ENCODE measurements at regions not wholly inside any gene's neighbourhood (a gene's known extent, or its start where the extent isn't known, plus 50 kb on each side); places are given as distances from the start of the nearest gene placed in this dataset.

DNA sequence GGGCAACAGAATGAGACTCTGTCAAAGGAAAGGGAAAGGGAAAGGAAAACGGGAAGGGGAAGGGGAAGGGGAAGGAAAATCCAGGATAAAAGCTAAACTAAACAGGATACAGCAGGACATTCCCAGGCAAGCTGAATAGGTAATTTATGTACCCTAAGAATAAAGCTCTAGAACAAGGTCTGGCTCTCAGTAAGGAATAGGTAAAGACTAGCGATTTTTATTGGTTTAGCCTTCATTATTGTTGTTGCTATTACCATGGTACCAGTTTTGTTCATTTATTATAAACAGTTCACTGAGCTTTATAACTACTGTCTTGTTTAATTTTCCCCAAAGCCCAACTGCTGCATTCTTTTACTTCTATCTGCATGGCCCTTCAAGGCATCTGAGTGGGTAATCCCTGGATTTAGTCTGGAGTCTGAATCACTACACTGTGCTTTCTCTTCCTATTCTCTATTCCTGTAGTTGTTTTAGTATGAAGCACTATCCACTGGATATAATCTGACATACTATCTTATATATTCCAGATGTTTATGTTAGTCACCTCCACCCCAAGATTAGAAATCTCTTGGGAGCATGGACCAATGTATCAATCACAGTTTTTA is 127.1 kb upstream of the TANK start:
- TF ChIP-seq, protein P1, sequence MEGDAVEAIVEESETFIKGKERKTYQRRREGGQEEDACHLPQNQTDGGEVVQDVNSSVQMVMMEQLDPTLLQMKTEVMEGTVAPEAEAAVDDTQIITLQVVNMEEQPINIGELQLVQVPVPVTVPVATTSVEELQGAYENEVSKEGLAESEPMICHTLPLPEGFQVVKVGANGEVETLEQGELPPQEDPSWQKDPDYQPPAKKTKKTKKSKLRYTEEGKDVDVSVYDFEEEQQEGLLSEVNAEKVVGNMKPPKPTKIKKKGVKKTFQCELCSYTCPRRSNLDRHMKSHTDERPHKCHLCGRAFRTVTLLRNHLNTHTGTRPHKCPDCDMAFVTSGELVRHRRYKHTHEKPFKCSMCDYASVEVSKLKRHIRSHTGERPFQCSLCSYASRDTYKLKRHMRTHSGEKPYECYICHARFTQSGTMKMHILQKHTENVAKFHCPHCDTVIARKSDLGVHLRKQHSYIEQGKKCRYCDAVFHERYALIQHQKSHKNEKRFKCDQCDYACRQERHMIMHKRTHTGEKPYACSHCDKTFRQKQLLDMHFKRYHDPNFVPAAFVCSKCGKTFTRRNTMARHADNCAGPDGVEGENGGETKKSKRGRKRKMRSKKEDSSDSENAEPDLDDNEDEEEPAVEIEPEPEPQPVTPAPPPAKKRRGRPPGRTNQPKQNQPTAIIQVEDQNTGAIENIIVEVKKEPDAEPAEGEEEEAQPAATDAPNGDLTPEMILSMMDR (IDR thresholded peaks at IDR 0.05) = no peak
- TF ChIP-seq POLR2AphosphoS5 (IDR thresholded peaks at IDR 0.05; ENCODE audit: low read depth, low read length) = no peak
- TF ChIP-seq TAF1 (IDR thresholded peaks at IDR 0.05; ENCODE audit: borderline replicate concordance, low read depth, low read length) = no peak
- TF ChIP-seq EZH2phosphoT487 (IDR thresholded peaks at IDR 0.05; ENCODE audit: borderline replicate concordance, low read depth) = no peak
- TF ChIP-seq SIN3A (IDR thresholded peaks at IDR 0.05; ENCODE audit: borderline replicate concordance, low read depth, low read length) = no peak
- TF ChIP-seq EP300 (IDR thresholded peaks at IDR 0.05; ENCODE audit: borderline replicate concordance in 1 of 2, low read depth in 1 of 2, low read length in 1 of 2) = no peak
- no peak for TF ChIP-seq SMC3 (IDR thresholded peaks at IDR 0.05; ENCODE audit: low read depth, low read length)

Data from SK-N-SH (cell line).